K562 (cell line): ENCODE measurements at regions not wholly inside any gene's neighbourhood (a gene's known extent, or its start where the extent isn't known, plus 50 kb on each side); places are given as distances from the start of the nearest gene placed in this dataset.

Source experiments
- ATAC-seq: fragments of 200-7000 bp; cut with Tn5 transposase; 3 replicates; pipeline ENCODE4 v1.9.1; 2020; ENCODE audit warnings: moderate library complexity
- BruUV-seq: library from RNA; stranded (reverse); fragments of 400-500 nt; replicated peaks from 2 replicates; lab custom pipeline; 2021; lab: Mats Ljungman, UMichigan
- CTCF ChIA-PET: fragments of 300-600 bp; formaldehyde crosslinking; extraction: SDS; loops from one replicate; lab custom pipeline; 2021; ENCODE audit warnings: low intra/inter-chr PET ratio; lab: Yijun Ruan, JAX
- POLR2A ChIA-PET: fragments of 300-600, 350-650 bp; sonication (Branson Sonifier 250); formaldehyde crosslinking; extraction: SDS; loops from one replicate; lab custom pipeline; 2021; ENCODE audit warnings: antibody characterized with exemption, inconsistent platforms; lab: Yijun Ruan, JAX
- DNase-seq, 4 experiments: peaks; one replicate each; pipeline versions ENCODE4 v3.0.0 to v3.0.0-alpha.2; 2011 to 2018; ENCODE audit warnings: low spot score in 3 of 4, mixed read lengths in 3 of 4; ENCODE audit errors: extremely low read depth in 1 of 4
- FAIRE-seq: peaks from 2 replicates; lab custom pipeline; 2011; peaks lifted over from hg19 to GRCh38; lab: Jason Lieb, UNC
- H2AFZ ChIP-seq: 2 replicates; pipeline ENCODE4 v1.6.0; 2011; ENCODE audit warnings: low read depth, low read length, control low read depth, inconsistent platforms
- H3K27ac ChIP-seq: fragments of 200-600 bp; 3 replicates; pipeline ENCODE4 v1.8.0; 2011; ENCODE audit warnings: low read depth, mild to moderate bottlenecking, control low read depth, inconsistent platforms, low read length, moderate library complexity, mixed read lengths; ENCODE audit errors: extremely low read depth
- H3K27me3 ChIP-seq, 2 experiments: fragments of 300-600 bp in 1 of 2; 2 replicates in 1 of 2; 3 replicates in 1 of 2; pipeline versions ENCODE4 v1.6.0 to v1.8.0; 2011; ENCODE audit warnings: inconsistent platforms in 2 of 2, low read length in 2 of 2, mild to moderate bottlenecking in 1 of 2, mixed read lengths in 1 of 2, moderate library complexity in 1 of 2; ENCODE audit not compliant: control insufficient read depth in 2 of 2, insufficient read depth in 2 of 2
- H3K36me3 ChIP-seq: fragments of 300-600 bp; 3 replicates; pipeline ENCODE4 v1.8.0; 2011; ENCODE audit warnings: mild to moderate bottlenecking, low read length, inconsistent platforms; ENCODE audit not compliant: control insufficient read depth, insufficient read depth
- H3K4me1 ChIP-seq, 2 experiments: fragments of 200-600 bp in 1 of 2; replicated peaks in 1 of 2; 2 replicates in 1 of 2; 3 replicates in 1 of 2; pipeline versions ENCODE4 v1.5.1 to v1.8.0; 2011; ENCODE audit warnings: inconsistent platforms in 2 of 2, low read length in 2 of 2, mild to moderate bottlenecking in 1 of 2, mixed read lengths in 1 of 2, moderate library complexity in 1 of 2; ENCODE audit not compliant: control insufficient read depth in 2 of 2, insufficient read depth in 2 of 2
- H3K4me2 ChIP-seq: 2 replicates; pipeline ENCODE4 v1.6.1; 2011; ENCODE audit warnings: low read length, control low read depth, inconsistent platforms, mixed read lengths; ENCODE audit not compliant: insufficient read depth
- H3K4me3 ChIP-seq: fragments of 200-600 bp; sonication (generic), shearing (Covaris generic); 2 replicates; pipeline ENCODE4 v1.5.1; 2016; ENCODE audit warnings: control low read depth, inconsistent platforms
- H3K79me2 ChIP-seq: fragments of 200-600 bp; 3 replicates; pipeline ENCODE4 v1.8.0; 2011; ENCODE audit warnings: low read length, inconsistent platforms; ENCODE audit not compliant: control insufficient read depth, insufficient read depth
- H3K9ac ChIP-seq, 2 experiments: 2 replicates each; pipeline versions ENCODE4 v1.6.0 to v1.6.1; 2011; ENCODE audit warnings: low read depth in 2 of 2, low read length in 2 of 2, control low read depth in 1 of 2, inconsistent platforms in 1 of 2, mild to moderate bottlenecking in 1 of 2, mixed read lengths in 1 of 2; ENCODE audit not compliant: insufficient read depth in 1 of 2
- H3K9me1 ChIP-seq: one replicate; pipeline ENCODE4 v1.6.0; 2011; ENCODE audit warnings: inconsistent platforms, mild to moderate bottlenecking, low read length, moderate library complexity; ENCODE audit not compliant: control insufficient read depth, insufficient read depth
- H3K9me3 ChIP-seq: replicated peaks from 2 replicates; pipeline ENCODE4 v1.5.1; 2011; ENCODE audit warnings: low read depth, low read length, inconsistent platforms; ENCODE audit not compliant: control insufficient read depth, insufficient read depth
- H4K20me1 ChIP-seq: replicated peaks from 2 replicates; pipeline ENCODE4 v1.6.1; 2011; ENCODE audit warnings: low read length, inconsistent platforms, mixed read lengths; ENCODE audit not compliant: control insufficient read depth, insufficient read depth
- ARID3A ChIP-seq: IDR thresholded peaks from 2 replicates; pipeline ENCODE4 v1.6.1; 2012; ENCODE audit warnings: low read depth, low read length, improper control_type of control experiment, borderline replicate concordance
- BRF1 ChIP-seq: IDR thresholded peaks from 3 replicates; pipeline ENCODE4 v1.6.1; 2011; ENCODE audit warnings: borderline replicate concordance, mild to moderate bottlenecking; ENCODE audit not compliant: insufficient read length; ENCODE audit errors: extremely low read depth
- COPS2 ChIP-seq: fragments of 450-650 bp; conservative IDR thresholded peaks from 2 replicates; pipeline ENCODE4 v1.6.1; 2016; ENCODE audit warnings: mild to moderate bottlenecking, moderate library complexity
- DIDO1 ChIP-seq: fragments of 450-650 bp; IDR thresholded peaks from 2 replicates; pipeline ENCODE4 v1.6.1; 2016; ENCODE audit warnings: low read depth, missing biosample characterization, missing genetic modification characterization
- EZH2 ChIP-seq: IDR thresholded peaks from 2 replicates; pipeline ENCODE4 v1.6.1; 2012; ENCODE audit warnings: low read depth, mild to moderate bottlenecking, inconsistent platforms, low read length, borderline replicate concordance
- GABPB1 ChIP-seq: sonication (generic); formaldehyde crosslinking; IDR thresholded peaks from 2 replicates; pipeline ENCODE4 v1.8.0; 2022; ENCODE audit warnings: mild to moderate bottlenecking, missing genetic modification reagents
- NKRF ChIP-seq: fragments of 450-650 bp; IDR thresholded peaks from 2 replicates; pipeline ENCODE4 v1.6.1; 2016; ENCODE audit warnings: borderline replicate concordance
- PML ChIP-seq: IDR thresholded peaks from 2 replicates; pipeline ENCODE4 v1.6.1; 2012; ENCODE audit warnings: low read length, inconsistent platforms
- RBBP5 ChIP-seq: fragments of 200-600 bp; sonication (generic); IDR thresholded peaks from 2 replicates; pipeline ENCODE4 v1.6.1; 2012; ENCODE audit warnings: borderline replicate concordance, mild to moderate bottlenecking, low read length, control low read depth, inconsistent platforms; ENCODE audit not compliant: insufficient read depth, poor library complexity, severe bottlenecking
- RBM17 ChIP-seq: fragments of 200-400 bp; formaldehyde crosslinking; IDR thresholded peaks from 2 replicates; pipeline ENCODE4 v1.6.1; 2017; ENCODE audit warnings: low read depth, mild to moderate bottlenecking, low read length, borderline replicate concordance
- TCF15 ChIP-seq: fragments of 250-450 bp; sonication (Bioruptor Pico); IDR thresholded peaks from 2 replicates; pipeline ENCODE4 v1.8.0; 2022; ENCODE audit warnings: moderate library complexity, mild to moderate bottlenecking, inconsistent platforms
- XRCC5 ChIP-seq: fragments of 200-400 bp; formaldehyde crosslinking; IDR thresholded peaks from 2 replicates; pipeline ENCODE4 v1.6.1; 2017; ENCODE audit warnings: low read depth, mild to moderate bottlenecking, low read length
- ZNF124 ChIP-seq: sonication (generic); formaldehyde crosslinking; IDR thresholded peaks from 2 replicates; pipeline ENCODE4 v1.8.1; 2022; ENCODE audit warnings: missing genetic modification reagents
- ZNF707 ChIP-seq: fragments of 250-450 bp; sonication (Bioruptor Pico); conservative IDR thresholded peaks from 2 replicates; pipeline ENCODE4 v1.8.0; 2022; ENCODE audit warnings: inconsistent platforms, mild to moderate bottlenecking, moderate library complexity
- WGBS: fragments of 100-300 bp; shearing (Covaris generic); methylation state at CpG from one replicate; pipeline ENCODE4 v1.1.6; 2016; ENCODE audit warnings: low coverage, mixed read lengths; ENCODE audit not compliant: insufficient coverage; ENCODE audit errors: missing lambda C conversion rate; 5-methylcytosine and 5-hydroxymethylcytosine counted together
- in situ Hi-C: fragments of 300-500 bp; cut with MboI; formaldehyde crosslinking; loops from 4 replicates; pipeline ENCODE4 v1.15.0; 2018; ENCODE audit warnings: inconsistent platforms, mixed read lengths
- intact Hi-C: fragments of 100-400 bp; cut with micrococcal nuclease; formaldehyde crosslinking; loops from 2 replicates; pipeline ENCODE4 v1.14.2; 2022

- ChIA-PET CTCF (no interaction called here), POLR2A (no interaction called here)
- H3K4me1 ChIP-seq: no peaks in the 10 kb centered on the region
- H3K9me1 ChIP-seq: no peaks in the 10 kb centered on the region
- ATAC-seq: no peak
- in situ Hi-C loops (no loop called here), intact Hi-C loops (no loop called here)
- no TSS peak for BruUV-seq
- H3K9ac ChIP-seq: no peak overlapping the region
- no peak overlapping the region for H3K27ac ChIP-seq
- H4K20me1 ChIP-seq: no peaks in the 10 kb centered on the region
- no peaks in the 10 kb centered on the region for H3K27me3 ChIP-seq
- DNase-seq: no peak
- FAIRE-seq: no peak
- no peaks in the 10 kb centered on the region for H3K36me3 ChIP-seq
- no peaks in the 10 kb centered on the region for H3K79me2 ChIP-seq
- WGBS: 0% methylated on average over 2 of the region's 2 CpGs
- TF ChIP-seq GABPB1 (CRISPR knock-in tag) (no peak), ZNF707 (CRISPR knock-in tag) (no peak), NKRF (no peak), TCF15 (CRISPR knock-in tag) (no peak), EZH2 (no peak), PML (no peak), RBBP5 (no peak), RBM17 (no peak), ARID3A (no peak), ZNF124 (no peak), XRCC5 (no peak), COPS2 (no peak), BRF1 (no peak), DIDO1 (no peak)
- TF ChIP-seq, all 486 proteins: peak for 0
- Histone ChIP-seq H3K4me3 (no peak overlapping the region), H3K4me2 (no peak overlapping the region), H2AFZ (no peak overlapping the region), H3K9me3 (no peaks in the 10 kb centered on the region)
These were observed 116.6 kb upstream of the BNC2 start for GRCh38 chr9:16987026-16987425.
